CD14-positive monocyte (primary cell): ENCODE measurements at regions not wholly inside any gene's neighbourhood (a gene's known extent, or its start where the extent isn't known, plus 50 kb on each side); places are given as distances from the start of the nearest gene placed in this dataset.

Source experiments
- DNase-seq, 3 donors: peaks; one replicate each; pipeline ENCODE4 v3.0.0-alpha.2; 2011 to 2022
- H2AFZ ChIP-seq: 2 replicates; pipeline ENCODE4 v1.6.0; 2012; ENCODE audit warnings: mild to moderate bottlenecking, low read depth, low read length, inconsistent platforms; ENCODE audit not compliant: insufficient read depth, poor library complexity, severe bottlenecking
- H3K27ac ChIP-seq, 2 donors: 1 replicate in 1 of 2; 2 replicates in 1 of 2; pipeline ENCODE4 v1.5.1; 2012 to 2013; ENCODE audit warnings: low read length in 2 of 2, control low read depth in 1 of 2, inconsistent platforms in 1 of 2, low read depth in 1 of 2, mild to moderate bottlenecking in 1 of 2
- H3K27me3 ChIP-seq, 2 donors: one replicate each; pipeline versions ENCODE4 v1.6.0 to v1.6.1; 2011 to 2013; ENCODE audit warnings: low read length in 2 of 2; ENCODE audit not compliant: control insufficient read depth in 2 of 2, insufficient read depth in 2 of 2
- H3K36me3 ChIP-seq, 2 donors: replicated peaks in 1 of 2; 1 replicate in 1 of 2; 2 replicates in 1 of 2; pipeline versions ENCODE4 v1.5.1 to v1.6.1; 2012 to 2013; ENCODE audit warnings: low read length in 2 of 2, control low read depth in 1 of 2, inconsistent platforms in 1 of 2, mild to moderate bottlenecking in 1 of 2; ENCODE audit not compliant: insufficient read depth in 2 of 2, control insufficient read depth in 1 of 2
- H3K4me1 ChIP-seq, 2 donors: 1 replicate in 1 of 2; 2 replicates in 1 of 2; pipeline versions ENCODE4 v1.5.1 to v1.6.1; 2012 to 2013; ENCODE audit warnings: low read length in 2 of 2, control low read depth in 1 of 2, inconsistent platforms in 1 of 2, mild to moderate bottlenecking in 1 of 2, moderate library complexity in 1 of 2; ENCODE audit not compliant: insufficient read depth in 2 of 2, control insufficient read depth in 1 of 2
- H3K4me2 ChIP-seq: replicated peaks from 2 replicates; pipeline ENCODE3; 2012; ENCODE audit warnings: low read length, moderate library complexity, mild to moderate bottlenecking; ENCODE audit not compliant: poor library complexity, severe bottlenecking; ENCODE audit errors: extremely low read depth
- H3K4me3 ChIP-seq, 3 experiments: fragments of 200-600 bp in 1 of 3; sonication (generic) in 1 of 3; replicated peaks in 1 of 3; 1 replicate in 2 of 3; 2 replicates in 1 of 3; pipeline ENCODE4 v1.5.1; 2011 to 2013; ENCODE audit warnings: low read length in 3 of 3, mild to moderate bottlenecking in 3 of 3, control low read depth in 2 of 3, low read depth in 2 of 3, inconsistent platforms in 1 of 3, moderate library complexity in 1 of 3
- H3K79me2 ChIP-seq: 2 replicates; pipeline ENCODE4 v1.6.0; 2012; ENCODE audit warnings: mild to moderate bottlenecking, control low read depth, inconsistent platforms, low read length, moderate library complexity; ENCODE audit not compliant: insufficient read depth
- H3K9ac ChIP-seq: 2 replicates; pipeline ENCODE4 v1.6.0; 2017; ENCODE audit warnings: low read length, mild to moderate bottlenecking; ENCODE audit not compliant: insufficient read depth, poor library complexity, severe bottlenecking
- H3K9me3 ChIP-seq, 2 donors: replicated peaks in 1 of 2; 1 replicate in 1 of 2; 2 replicates in 1 of 2; pipeline versions ENCODE4 v1.5.1 to v1.6.1; 2012 to 2013; ENCODE audit warnings: low read length in 2 of 2, control low read depth in 1 of 2; ENCODE audit not compliant: control insufficient read depth in 1 of 2, insufficient read depth in 1 of 2
- H4K20me1 ChIP-seq: 2 replicates; pipeline ENCODE4 v1.6.0; 2012; ENCODE audit warnings: mild to moderate bottlenecking, low read length, control low read depth, moderate library complexity; ENCODE audit not compliant: insufficient read depth
- H3K27ac Mint-ChIP-seq, 7 donors: one replicate each; pipeline ENCODE4 v1.8.0; 2020; ENCODE audit warnings: mild to moderate bottlenecking in 7 of 7, mixed read lengths in 7 of 7, moderate library complexity in 6 of 7, inconsistent platforms in 2 of 7
- H3K27me3 Mint-ChIP-seq, 3 donors: one replicate each; pipeline ENCODE4 v1.8.0; 2021 to 2022; ENCODE audit warnings: low read depth in 3 of 3, mild to moderate bottlenecking in 3 of 3, mixed read lengths in 3 of 3, moderate library complexity in 3 of 3, inconsistent platforms in 1 of 3
- H3K36me3 Mint-ChIP-seq, 2 donors: one replicate each; pipeline ENCODE4 v1.8.0; 2020; ENCODE audit warnings: mixed read lengths in 2 of 2, inconsistent platforms in 1 of 2, mild to moderate bottlenecking in 1 of 2
- H3K4me1 Mint-ChIP-seq: one replicate; pipeline ENCODE4 v1.8.0; 2020; ENCODE audit warnings: mild to moderate bottlenecking, mixed read lengths
- H3K4me3 Mint-ChIP-seq, 2 donors: one replicate each; pipeline ENCODE4 v1.8.0; 2020; ENCODE audit warnings: mild to moderate bottlenecking in 2 of 2, mixed read lengths in 2 of 2, moderate library complexity in 1 of 2
- H3K9me3 Mint-ChIP-seq, 7 donors: one replicate each; pipeline ENCODE4 v1.8.0; 2020 to 2022; ENCODE audit warnings: mixed read lengths in 7 of 7, mild to moderate bottlenecking in 6 of 7, moderate library complexity in 6 of 7, inconsistent platforms in 2 of 7
- WGBS: methylation state at CpG from one replicate; pipeline ENCODE4 v1.1.5; 2013; ENCODE audit warnings: missing lambda C conversion rate; ENCODE audit not compliant: insufficient coverage; 5-methylcytosine and 5-hydroxymethylcytosine counted together
- intact Hi-C, 2 donors: fragments of 100-400 bp; cut with micrococcal nuclease; formaldehyde crosslinking; loops; one replicate each; pipeline versions ENCODE4 v1.15.0 to v1.15.1; 2023
- TF ChIP-seq, protein P1 (sequence below): fragments of 200-600 bp; IDR thresholded peaks from one replicate; pipeline ENCODE4 v1.8.0; 2022; ENCODE audit warnings: antibody characterized with exemption, mild to moderate bottlenecking

DNA sequence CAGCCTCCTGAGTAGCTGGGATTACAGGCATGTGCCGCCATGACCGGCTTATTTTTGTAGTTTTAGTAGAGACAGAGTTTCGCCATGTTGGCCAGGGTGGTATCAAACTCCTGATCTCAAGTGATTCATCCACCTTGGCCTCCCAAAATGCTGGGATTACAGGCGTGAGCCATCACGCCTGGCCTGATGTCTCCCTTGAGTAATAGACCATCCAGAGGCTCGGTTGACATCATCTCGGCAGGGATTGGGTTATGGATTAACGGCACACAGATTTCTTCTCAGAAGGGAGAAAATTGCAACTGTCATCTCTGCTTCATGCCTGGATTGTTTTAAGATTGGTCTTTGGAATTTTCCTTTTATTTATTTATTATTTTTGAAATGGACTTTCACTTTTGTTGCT is 239.2 kb upstream of the LARGE1 start:
- H3K4me1 ChIP-seq, result no peaks in the 10 kb centered on the region
- Mint-ChIP-seq H3K4me3 (no peak overlapping the region), H3K27me3 (peaks cover 0 to 7% (median 3%) of the 10 kb centered on the region in 3 donors), H3K36me3 (no peaks in the 10 kb centered on the region), H3K27ac (no peak overlapping the region), H3K4me1 (no peaks in the 10 kb centered on the region), H3K9me3 (peaks cover 2 to 25% (median 15%) of the 10 kb centered on the region in 7 donors)
- H3K4me3 ChIP-seq, result no peak overlapping the region
- H3K4me2 ChIP-seq, result no peak overlapping the region
- intact Hi-C loops, result no loop called here
- TF ChIP-seq, protein P1, sequence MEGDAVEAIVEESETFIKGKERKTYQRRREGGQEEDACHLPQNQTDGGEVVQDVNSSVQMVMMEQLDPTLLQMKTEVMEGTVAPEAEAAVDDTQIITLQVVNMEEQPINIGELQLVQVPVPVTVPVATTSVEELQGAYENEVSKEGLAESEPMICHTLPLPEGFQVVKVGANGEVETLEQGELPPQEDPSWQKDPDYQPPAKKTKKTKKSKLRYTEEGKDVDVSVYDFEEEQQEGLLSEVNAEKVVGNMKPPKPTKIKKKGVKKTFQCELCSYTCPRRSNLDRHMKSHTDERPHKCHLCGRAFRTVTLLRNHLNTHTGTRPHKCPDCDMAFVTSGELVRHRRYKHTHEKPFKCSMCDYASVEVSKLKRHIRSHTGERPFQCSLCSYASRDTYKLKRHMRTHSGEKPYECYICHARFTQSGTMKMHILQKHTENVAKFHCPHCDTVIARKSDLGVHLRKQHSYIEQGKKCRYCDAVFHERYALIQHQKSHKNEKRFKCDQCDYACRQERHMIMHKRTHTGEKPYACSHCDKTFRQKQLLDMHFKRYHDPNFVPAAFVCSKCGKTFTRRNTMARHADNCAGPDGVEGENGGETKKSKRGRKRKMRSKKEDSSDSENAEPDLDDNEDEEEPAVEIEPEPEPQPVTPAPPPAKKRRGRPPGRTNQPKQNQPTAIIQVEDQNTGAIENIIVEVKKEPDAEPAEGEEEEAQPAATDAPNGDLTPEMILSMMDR, result no peak
- H3K9ac ChIP-seq, result no peak overlapping the region
- no peak overlapping the region for H3K27ac ChIP-seq
- peaks cover 10 to 21% of the 10 kb centered on the region in 2 donors for H3K9me3 ChIP-seq
- H3K36me3 ChIP-seq, result no peaks in the 10 kb centered on the region
- DNase-seq, result no peak
- no peak overlapping the region for H2AFZ ChIP-seq
- H3K27me3 ChIP-seq, result no peaks in the 10 kb centered on the region
- 96% methylated on average over 7 of the region's 8 CpGs for WGBS
- H3K79me2 ChIP-seq, result no peaks in the 10 kb centered on the region
- no peaks in the 10 kb centered on the region for H4K20me1 ChIP-seq

DNA sequence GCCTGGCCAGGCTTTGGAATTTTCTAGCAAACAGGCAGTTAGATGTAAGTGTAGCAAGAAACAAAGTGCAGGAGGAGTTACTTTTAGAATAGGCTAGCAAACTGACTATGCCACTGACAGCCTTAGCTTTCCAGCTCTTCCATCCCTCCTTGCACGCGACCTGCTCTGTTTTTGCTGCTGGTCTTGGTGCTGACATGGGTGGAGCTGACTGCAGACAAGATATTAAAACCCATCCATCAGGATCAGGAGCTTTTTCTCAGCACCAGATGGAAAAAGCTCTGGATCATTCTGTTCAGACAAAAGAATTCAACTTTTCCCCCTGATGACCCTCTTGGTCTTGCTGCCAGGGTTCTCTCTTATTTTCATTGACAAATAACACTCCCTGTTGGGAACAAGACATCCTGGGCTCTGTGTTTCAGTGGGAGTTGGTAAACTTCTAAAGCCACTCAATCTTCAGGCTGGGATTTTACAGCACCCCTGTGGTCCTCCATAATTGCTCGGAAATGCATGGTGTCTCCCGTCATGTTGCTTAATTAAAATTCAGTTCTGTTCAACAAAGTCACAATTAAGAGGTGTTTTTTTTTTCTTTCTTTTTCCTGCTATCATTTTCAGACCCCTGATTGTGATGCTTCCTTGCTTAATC is 240.0 kb upstream of the LARGE1 start:
- DNase-seq, result no peak
- H3K27ac ChIP-seq, result no peak overlapping the region
- Mint-ChIP-seq H3K27ac (no peak overlapping the region), H3K27me3 (peaks cover 0 to 7% (median 3%) of the 10 kb centered on the region in 3 donors), H3K4me1 (no peaks in the 10 kb centered on the region), H3K4me3 (no peak overlapping the region), H3K36me3 (no peaks in the 10 kb centered on the region), H3K9me3 (peaks cover 2 to 25% (median 14%) of the 10 kb centered on the region in 7 donors)
- H2AFZ ChIP-seq, result no peak overlapping the region
- no peak overlapping the region for H3K9ac ChIP-seq
- H3K36me3 ChIP-seq, result no peaks in the 10 kb centered on the region
- TF ChIP-seq, protein P1, result no peak
- peaks cover 10 to 21% of the 10 kb centered on the region in 2 donors for H3K9me3 ChIP-seq
- H4K20me1 ChIP-seq, result no peaks in the 10 kb centered on the region
- no peaks in the 10 kb centered on the region for H3K27me3 ChIP-seq
- intact Hi-C loops, result no loop called here
- no peaks in the 10 kb centered on the region for H3K79me2 ChIP-seq
- no CpG with 5 or more reads among the region's 4 CpGs for WGBS
- H3K4me1 ChIP-seq, result no peaks in the 10 kb centered on the region
- H3K4me2 ChIP-seq, result no peak overlapping the region
- H3K4me3 ChIP-seq, result no peak overlapping the region
